Body of pancreas (tissue), 4 donors: ENCODE measurements at regions not wholly inside any gene's neighbourhood (a gene's known extent, or its start where the extent isn't known, plus 50 kb on each side); places are given as distances from the start of the nearest gene placed in this dataset.

ENCODE experiments used
- POLR2A ChIP-seq, 3 donors: fragments of 450-650 bp; IDR thresholded peaks; one replicate each; pipeline ENCODE4 v1.6.1; 2016; ENCODE audit warnings: antibody characterized with exemption in 3 of 3, mild to moderate bottlenecking in 2 of 3
- TF ChIP-seq, protein P1 (sequence below), 7 experiments: fragments of 450-650 bp in 4 of 7; fragments of 200-600 bp in 3 of 7; sonication (generic) in 3 of 7; IDR thresholded peaks; one replicate each; pipeline ENCODE4 v1.5.1; 2016 to 2019; ENCODE audit warnings: antibody characterized with exemption in 7 of 7

GRCh38 chr21:35864039-35864438 lies 196.3 kb downstream of the SETD4 start:
- TF ChIP-seq, protein P1, sequence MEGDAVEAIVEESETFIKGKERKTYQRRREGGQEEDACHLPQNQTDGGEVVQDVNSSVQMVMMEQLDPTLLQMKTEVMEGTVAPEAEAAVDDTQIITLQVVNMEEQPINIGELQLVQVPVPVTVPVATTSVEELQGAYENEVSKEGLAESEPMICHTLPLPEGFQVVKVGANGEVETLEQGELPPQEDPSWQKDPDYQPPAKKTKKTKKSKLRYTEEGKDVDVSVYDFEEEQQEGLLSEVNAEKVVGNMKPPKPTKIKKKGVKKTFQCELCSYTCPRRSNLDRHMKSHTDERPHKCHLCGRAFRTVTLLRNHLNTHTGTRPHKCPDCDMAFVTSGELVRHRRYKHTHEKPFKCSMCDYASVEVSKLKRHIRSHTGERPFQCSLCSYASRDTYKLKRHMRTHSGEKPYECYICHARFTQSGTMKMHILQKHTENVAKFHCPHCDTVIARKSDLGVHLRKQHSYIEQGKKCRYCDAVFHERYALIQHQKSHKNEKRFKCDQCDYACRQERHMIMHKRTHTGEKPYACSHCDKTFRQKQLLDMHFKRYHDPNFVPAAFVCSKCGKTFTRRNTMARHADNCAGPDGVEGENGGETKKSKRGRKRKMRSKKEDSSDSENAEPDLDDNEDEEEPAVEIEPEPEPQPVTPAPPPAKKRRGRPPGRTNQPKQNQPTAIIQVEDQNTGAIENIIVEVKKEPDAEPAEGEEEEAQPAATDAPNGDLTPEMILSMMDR (IDR thresholded peaks at IDR 0.05), result no peak
- no peak for TF ChIP-seq POLR2A (IDR thresholded peaks at IDR 0.05)
